Esophagus muscularis mucosa (tissue), 2 donors: ENCODE measurements at regions not wholly inside any gene's neighbourhood (a gene's known extent, or its start where the extent isn't known, plus 50 kb on each side); places are given as distances from the start of the nearest gene placed in this dataset.
"Not testable (repeated sequence)": the region's sequence is repeated elsewhere in the genome, so short reads cannot be mapped to it uniquely, and the experiment has no call there.

ENCODE experiments used
- POLR2A ChIP-seq: fragments of 450-650 bp; IDR thresholded peaks from one replicate; pipeline ENCODE4 v1.6.1; 2017; ENCODE audit warnings: antibody characterized with exemption, moderate library complexity, mild to moderate bottlenecking, low read depth
- POLR2AphosphoS5 ChIP-seq, 2 donors: sonication (generic); formaldehyde crosslinking; IDR thresholded peaks; one replicate each; pipeline ENCODE4 v1.6.1; 2017; ENCODE audit warnings: antibody characterized with exemption in 2 of 2

DNA sequence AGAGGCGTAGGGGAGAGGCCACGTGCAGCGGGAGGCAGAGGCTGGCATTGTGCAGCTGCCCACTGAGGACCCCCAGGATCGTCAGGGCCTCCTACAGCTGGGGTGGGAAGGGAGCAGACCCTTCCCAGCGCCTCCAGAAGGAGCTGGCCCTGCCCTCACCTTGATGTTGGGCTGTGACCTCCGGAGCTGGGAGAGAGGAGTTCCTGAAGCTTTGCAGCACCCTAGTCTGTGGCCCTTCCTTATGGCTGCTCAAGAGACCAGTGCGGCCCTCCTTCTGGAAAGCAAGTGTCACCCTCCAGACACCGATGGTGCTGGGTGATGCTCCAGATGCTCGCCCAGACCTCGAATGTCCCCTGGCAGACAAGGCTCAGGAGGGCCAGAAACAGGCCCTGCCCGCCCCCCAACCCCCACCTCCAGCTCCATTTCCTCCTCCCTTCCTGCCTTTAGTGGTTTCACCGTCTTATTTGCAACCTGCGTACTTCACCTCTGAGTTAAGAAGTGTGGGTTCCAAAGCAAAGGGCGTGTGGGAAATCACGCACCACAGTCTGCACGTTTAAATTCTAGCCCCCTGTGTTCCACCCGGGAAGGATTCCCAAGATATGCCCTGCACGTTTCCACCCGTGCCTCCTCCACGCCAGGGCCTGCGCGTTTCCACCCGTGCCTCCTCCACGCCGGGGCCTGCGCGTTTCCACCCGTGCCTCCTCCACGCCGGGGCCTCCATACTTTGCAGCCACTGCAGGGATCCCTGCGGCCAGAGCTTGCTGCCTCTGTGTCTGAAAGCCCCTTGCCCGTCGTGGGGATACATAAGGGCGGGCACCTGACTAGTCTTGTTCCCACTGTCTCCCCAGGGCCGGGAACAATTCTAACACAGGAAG, 152.6 kb downstream of the NPIPB11 start:
- not testable (repeated sequence) for TF ChIP-seq POLR2AphosphoS5 (IDR thresholded peaks at IDR 0.05); POLR2A
